T-helper 2 cell (primary cell): ENCODE measurements at regions not wholly inside any gene's neighbourhood (a gene's known extent, or its start where the extent isn't known, plus 50 kb on each side); places are given as distances from the start of the nearest gene placed in this dataset.
"Not testable (repeated sequence)": the region's sequence is repeated elsewhere in the genome, so short reads cannot be mapped to it uniquely, and the experiment has no call there.

Experiments
- DNase-seq, 5 experiments: peaks; one replicate each; pipeline versions ENCODE4 v3.0.0 to v3.0.0-alpha.2; 2012 to 2022

DNA sequence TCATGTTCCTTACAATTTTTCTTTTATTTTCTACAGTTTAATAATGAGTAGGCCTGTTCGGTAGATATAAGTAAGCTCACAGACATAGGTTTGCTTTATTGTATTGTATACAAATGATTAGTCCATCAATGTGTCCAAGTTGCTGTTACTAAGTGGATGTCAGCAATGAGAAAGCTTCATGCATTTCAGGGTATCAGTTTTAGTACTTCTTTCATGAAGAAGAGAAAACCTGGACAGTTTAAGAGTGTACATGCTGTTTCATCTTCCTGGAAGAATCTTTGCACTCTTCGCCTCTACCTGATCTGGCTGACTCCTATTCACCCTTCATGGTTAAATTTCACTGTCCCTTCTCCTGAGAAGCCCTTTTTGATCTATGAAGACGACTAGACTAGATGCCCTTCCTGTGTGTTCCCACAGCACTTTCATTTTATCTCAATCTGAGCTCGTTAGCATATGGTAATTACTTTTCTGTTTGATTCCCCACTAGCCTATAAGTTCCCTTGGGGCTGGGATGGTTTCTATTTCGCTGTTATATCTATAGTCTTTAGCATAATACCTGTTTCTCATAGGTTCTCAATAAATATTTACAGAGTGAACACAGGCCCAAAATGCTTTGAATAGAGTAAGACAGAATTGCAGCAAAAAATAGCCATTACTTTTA is 70.7 kb downstream of the CETN3 start:
- DNase-seq = no peak

GRCh38 chr5:90337449-90338052 is 72.0 kb downstream of the CETN3 start:
- no peak for DNase-seq

- no peak for DNase-seq
These were observed 72.8 kb downstream of the CETN3 start for GRCh38 chr5:90336752-90337151.

DNA sequence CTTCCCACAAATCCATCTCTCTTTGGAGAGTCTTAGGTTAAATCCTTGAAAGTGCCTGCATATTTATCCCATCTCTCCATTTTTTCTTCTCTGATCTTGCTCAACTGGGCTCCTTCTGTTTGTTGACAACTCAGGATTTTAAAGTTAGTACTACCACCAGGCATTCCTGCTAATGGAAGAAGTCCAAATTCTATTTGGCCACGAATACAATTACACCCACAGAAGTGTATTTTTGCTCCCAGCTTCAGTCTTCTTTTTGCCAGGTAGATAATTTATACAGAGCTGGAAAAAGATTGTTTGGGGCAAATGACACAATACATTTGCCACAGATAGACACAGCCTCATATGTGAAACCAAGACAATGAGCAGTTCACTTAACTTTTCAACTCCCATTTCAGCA is 74.8 kb downstream of the CETN3 start:
- no peak for DNase-seq

- DNase-seq = no peak
These were observed 79.6 kb downstream of the CETN3 start for GRCh38 chr5:90329911-90330310.

GRCh38 chr5:90326995-90327394 is 82.6 kb downstream of the CETN3 start:
- DNase-seq = no peak

DNA sequence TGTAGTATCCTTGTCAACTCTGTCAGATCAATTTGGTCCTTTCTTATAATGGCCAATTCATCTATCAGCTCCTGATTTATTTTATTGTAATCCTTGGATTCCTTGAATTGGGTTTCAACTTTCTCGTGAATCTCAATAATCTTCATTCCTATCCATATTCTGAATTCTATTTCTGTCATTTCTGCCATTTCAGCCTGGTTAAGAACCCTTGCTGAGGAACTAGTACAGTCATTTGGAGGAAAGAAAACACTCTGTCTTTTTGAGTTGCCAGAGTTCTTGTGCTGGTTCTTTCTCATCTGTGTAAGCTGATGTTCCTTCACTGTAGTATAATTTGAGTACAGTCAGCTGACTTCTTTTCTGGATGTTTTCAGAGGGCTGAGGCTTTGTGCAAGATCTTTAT is 84.5 kb downstream of the CETN3 start:
- no peak for DNase-seq

DNA sequence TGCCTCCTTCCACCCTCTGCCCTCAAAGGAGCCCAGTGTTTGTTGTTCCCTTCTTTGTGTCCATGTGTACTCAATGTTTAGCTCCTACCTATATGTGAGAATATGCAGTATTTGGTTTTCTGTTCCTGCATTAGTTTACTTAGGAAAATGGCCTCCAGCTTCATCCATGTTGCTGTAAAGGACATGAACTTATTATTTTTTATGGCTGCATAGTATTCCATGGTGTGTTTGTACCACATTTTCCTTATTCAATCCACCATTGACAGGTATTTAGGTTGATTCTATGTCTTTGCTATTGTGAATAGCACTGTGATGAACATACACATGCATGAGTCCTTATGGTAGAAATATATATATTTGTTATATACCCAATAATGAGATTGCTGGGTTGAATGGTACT is 89.2 kb downstream of the CETN3 start:
- not testable (repeated sequence) for DNase-seq

GRCh38 chr5:90312027-90312426 is 97.5 kb downstream of the CETN3 start:
- DNase-seq = no peak

- DNase-seq = no peak
These were observed 98.2 kb downstream of the CETN3 start for GRCh38 chr5:90311401-90311800.

- DNase-seq = no peak
These were observed 100.6 kb downstream of the CETN3 start for GRCh38 chr5:90308787-90309585.

DNA sequence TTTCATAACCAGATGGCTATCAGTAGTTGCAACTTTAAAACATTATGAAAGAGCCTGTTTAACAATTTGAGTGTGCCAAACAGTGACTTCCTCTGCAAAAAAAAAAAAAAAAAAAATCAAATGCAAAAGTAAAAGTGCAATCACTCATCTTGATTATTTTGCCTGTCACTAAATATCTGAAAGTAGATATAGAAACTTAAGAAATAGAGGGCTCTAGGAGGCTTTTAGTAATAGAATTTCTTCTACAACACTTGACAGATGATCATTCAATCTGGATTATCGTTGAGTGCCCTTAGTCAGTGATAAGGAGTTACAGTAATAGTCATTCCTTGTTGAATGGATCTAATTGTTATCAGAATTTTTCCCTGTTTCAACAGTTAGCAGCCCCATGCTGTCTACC is 101.8 kb downstream of the CETN3 start:
- no peak for DNase-seq

- no peak for DNase-seq
These were observed 102.2 kb downstream of the CETN3 start for GRCh38 chr5:90307322-90307721.

- no peak for DNase-seq
These were observed 102.9 kb downstream of the CETN3 start for GRCh38 chr5:90306613-90307012.

DNA sequence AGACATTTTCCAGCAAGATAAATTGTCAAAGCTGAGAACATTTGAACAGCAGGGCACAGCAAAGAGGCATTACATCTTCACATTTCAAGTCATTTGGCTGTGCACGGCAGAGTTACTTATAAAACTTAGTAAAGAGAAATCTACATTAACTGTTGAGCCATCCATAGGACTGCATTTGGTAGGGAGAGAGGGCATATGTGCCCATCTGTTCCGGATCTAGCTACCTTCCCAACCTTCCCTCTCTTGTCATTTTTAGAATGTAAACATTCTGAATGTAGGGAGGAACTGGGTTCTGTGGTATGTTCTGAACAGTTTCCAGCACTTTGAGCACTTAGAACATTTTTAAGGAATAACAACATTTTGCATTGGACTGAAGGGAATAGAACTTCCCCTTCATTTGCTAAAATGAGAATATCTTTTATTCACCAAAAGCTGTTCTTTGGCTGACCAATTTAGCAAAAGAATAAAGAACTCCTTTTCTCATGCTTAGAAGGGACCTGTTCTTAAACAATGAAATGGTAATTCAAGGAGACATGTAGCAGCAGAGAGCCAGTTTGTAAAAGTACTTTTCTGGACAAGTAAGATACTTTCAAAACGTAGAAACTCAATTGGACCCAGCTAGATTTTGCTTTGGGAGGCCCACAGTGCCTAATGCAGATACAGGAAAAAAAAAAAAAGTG is 104.4 kb downstream of the CETN3 start:
- DNase-seq = no peak

DNA sequence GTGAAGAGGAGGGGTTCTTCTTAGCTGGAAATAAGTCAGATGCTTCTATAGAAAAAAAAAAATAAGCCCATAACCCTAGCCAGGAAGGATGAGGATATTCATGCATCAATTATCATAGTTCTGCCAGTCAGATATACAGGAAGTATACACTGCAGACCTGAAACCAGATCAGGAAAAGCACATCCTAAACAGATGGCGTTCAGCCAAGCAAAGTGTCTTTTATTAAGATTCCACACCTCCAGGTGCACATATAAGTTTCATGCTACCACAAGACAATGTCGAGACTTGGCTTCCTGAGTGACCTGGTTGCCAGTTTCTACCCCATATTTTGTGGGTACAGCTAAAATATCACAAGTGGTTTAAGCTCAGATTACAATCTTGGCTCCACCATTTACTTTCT is 108.3 kb downstream of the CETN3 start:
- no peak for DNase-seq

DNA sequence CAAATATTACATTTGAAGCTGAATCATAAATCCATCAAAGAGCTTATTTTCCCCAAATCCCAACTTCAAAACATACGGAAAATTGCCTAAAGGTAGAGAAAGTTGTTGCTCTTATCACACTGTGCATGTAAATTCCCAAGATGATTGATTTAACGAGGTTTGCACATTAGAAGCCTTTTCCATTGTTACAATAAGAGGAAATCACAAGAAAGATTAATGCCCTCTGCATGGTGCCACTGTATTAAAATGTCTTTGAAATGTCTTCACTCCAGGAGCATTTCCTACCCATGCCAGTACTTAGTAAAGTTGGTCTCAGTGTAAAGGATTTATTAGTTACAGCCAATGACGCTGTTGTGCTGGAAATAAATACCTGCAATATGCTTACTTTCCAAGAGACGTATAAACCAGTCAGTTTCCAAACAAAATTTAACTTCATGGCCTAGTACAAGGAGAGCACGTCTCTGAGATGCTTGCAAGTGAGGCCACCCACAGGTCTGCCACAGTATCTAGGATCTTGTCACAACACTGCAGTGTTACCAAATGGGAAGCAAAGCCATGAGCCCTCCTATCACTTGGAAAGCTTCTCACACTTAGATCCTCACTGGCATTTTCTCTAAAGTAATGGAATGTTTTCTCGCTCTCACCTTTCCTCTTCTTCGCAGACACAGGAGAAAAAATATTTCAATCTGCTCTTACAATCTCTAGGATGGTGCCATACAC is 112.4 kb downstream of the CETN3 start:
- DNase-seq = no peak

DNA sequence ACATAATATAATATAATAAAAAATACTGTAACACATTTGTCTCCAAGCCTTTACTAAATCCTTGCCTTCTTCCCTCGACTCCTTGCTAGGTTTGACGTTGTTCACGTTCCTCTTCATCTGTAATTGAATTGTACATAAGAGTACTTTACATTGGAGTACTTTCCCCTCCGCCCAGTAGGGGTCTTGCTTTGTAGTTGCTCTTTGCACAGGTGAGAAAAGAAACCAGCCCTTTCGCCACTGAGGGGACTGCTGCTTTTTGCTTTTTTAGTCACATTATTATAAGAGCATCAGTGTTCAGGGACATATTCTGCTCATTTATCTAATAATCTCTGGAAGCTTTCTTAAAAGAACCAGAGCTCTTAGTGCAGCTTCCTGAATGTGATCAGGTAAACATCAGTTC is 115.0 kb downstream of the CETN3 start:
- DNase-seq = no peak

DNA sequence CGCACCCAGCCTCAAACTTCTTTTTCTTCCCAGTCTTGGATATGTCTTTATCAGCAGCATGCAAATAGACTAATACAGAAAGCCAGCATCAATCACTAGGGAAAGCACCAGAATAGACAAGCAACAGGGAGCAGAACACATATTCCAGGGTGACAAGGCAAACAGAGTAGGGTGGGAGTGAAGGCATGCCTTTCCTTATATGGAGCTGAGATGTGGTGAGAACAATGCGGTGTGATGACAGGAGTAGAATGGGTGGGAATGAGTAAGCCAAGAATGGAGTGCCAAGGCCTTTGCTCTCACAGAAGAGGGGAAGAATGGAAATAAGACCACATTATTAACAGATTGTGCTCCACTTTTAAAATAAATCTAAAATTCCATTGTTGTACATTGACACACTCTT is 115.6 kb downstream of the CETN3 start:
- no peak for DNase-seq

DNA sequence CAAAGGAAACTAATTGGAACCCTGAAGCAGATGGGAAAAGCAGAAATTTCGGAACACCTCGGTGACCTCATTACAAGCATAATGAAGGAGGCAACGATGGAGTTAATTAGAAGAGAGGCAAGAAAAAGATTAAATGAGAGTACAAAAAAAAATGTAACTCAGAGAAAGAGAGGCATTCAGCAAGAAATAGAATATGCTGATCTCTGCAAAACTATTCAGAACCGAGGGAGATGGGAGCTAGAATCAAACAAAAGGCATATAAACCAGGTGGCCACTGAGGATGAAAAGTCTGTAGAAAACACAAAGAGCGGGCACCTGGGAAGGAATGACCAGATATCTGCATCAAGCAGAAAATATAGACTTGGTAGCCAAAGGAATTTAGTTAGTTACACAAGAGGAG is 118.9 kb downstream of the CETN3 start:
- no peak for DNase-seq

- DNase-seq = no peak
These were observed 119.7 kb downstream of the CETN3 start for GRCh38 chr5:90289837-90290236.

- DNase-seq = no peak
These were observed 122.5 kb downstream of the CETN3 start for GRCh38 chr5:90287036-90287435.

- DNase-seq = no peak
These were observed 124.0 kb downstream of the CETN3 start for GRCh38 chr5:90285581-90285980.
